GM18507 (cell line): ENCODE measurements at regions not wholly inside any gene's neighbourhood (a gene's known extent, or its start where the extent isn't known, plus 50 kb on each side); places are given as distances from the start of the nearest gene placed in this dataset.

Experiments
- DNase-seq: peaks from one replicate; pipeline ENCODE4 v3.0.0; 2011; ENCODE audit warnings: low read depth; ENCODE audit not compliant: insufficient read length; ENCODE audit errors: extremely low spot score
- FAIRE-seq: peaks from 2 replicates; lab custom pipeline; 2011; peaks lifted over from hg19 to GRCh38; lab: Jason Lieb, UNC

- FAIRE-seq (no peak), DNase-seq (no peak)
These were observed 283.0 kb downstream of the MAF start for GRCh38 chr16:79317521-79317920.

GRCh38 chr16:79317026-79317425, 283.5 kb downstream of the MAF start:
- FAIRE-seq = no peak

GRCh38 chr16:79316004-79316458, 284.5 kb downstream of the MAF start:
- DNase-seq (no peak), FAIRE-seq (peak; percentile 75)

More at GRCh38 chr16:79317026-79317425, 283.5 kb downstream of the MAF start:
- DNase-seq = no peak

GRCh38 chr16:79312502-79312901, 288.0 kb downstream of the MAF start:
- FAIRE-seq = no peak
- no peak for DNase-seq

- no peak for FAIRE-seq
- no peak for DNase-seq
These were observed 289.8 kb downstream of the MAF start for GRCh38 chr16:79310710-79311109.

- FAIRE-seq = no peak
- no peak for DNase-seq
These were observed 290.9 kb downstream of the MAF start for GRCh38 chr16:79309606-79310005.

GRCh38 chr16:79307214-79307613, 293.3 kb downstream of the MAF start:
- no peak for FAIRE-seq
- DNase-seq = no peak

- DNase-seq (no peak), FAIRE-seq (no peak)
These were observed 295.5 kb downstream of the MAF start for GRCh38 chr16:79305074-79305473.

- DNase-seq = no peak
- FAIRE-seq = no peak
These were observed 296.6 kb downstream of the MAF start for GRCh38 chr16:79303959-79304387.

GRCh38 chr16:79303206-79303605, 297.3 kb downstream of the MAF start:
- FAIRE-seq = no peak
- DNase-seq = no peak

GRCh38 chr16:79302731-79303130, 297.8 kb downstream of the MAF start:
- DNase-seq (no peak), FAIRE-seq (no peak)

- FAIRE-seq (no peak), DNase-seq (no peak)
These were observed 299.5 kb downstream of the MAF start for GRCh38 chr16:79301051-79301450.

GRCh38 chr16:79298894-79299799, 301.4 kb downstream of the MAF start:
- FAIRE-seq = no peak

GRCh38 chr16:79298476-79298875, 302.1 kb downstream of the MAF start:
- DNase-seq (no peak), FAIRE-seq (no peak)

More at GRCh38 chr16:79298894-79299799, 301.4 kb downstream of the MAF start:
- DNase-seq = no peak

GRCh38 chr16:79297805-79298204, 302.7 kb downstream of the MAF start:
- DNase-seq (no peak), FAIRE-seq (no peak)

- DNase-seq = no peak
- no peak for FAIRE-seq
These were observed 303.2 kb downstream of the MAF start for GRCh38 chr16:79297296-79297695.

- FAIRE-seq = no peak
- no peak for DNase-seq
These were observed 304.0 kb downstream of the MAF start for GRCh38 chr16:79296491-79296890.

- DNase-seq (no peak), FAIRE-seq (no peak)
These were observed 304.8 kb downstream of the MAF start for GRCh38 chr16:79295746-79296145.

- no peak for FAIRE-seq
These were observed 305.4 kb downstream of the MAF start for GRCh38 chr16:79295162-79295561.

GRCh38 chr16:79294568-79294967, 306.0 kb downstream of the MAF start:
- FAIRE-seq (no peak), DNase-seq (no peak)

More at GRCh38 chr16:79295162-79295561, 305.4 kb downstream of the MAF start:
- DNase-seq = no peak

- DNase-seq (no peak), FAIRE-seq (no peak)
These were observed 306.6 kb downstream of the MAF start for GRCh38 chr16:79293836-79294460.
